Cerebellar cortex (tissue), 1 donor: ENCODE measurements at regions not wholly inside any gene's neighbourhood (a gene's known extent, or its start where the extent isn't known, plus 50 kb on each side); places are given as distances from the start of the nearest gene placed in this dataset.
"Not testable (repeated sequence)": the region's sequence is repeated elsewhere in the genome, so short reads cannot be mapped to it uniquely, and the experiment has no call there.

Experiments used
- DNase-seq: peaks from one replicate; pipeline ENCODE4 v3.0.0-alpha.2; 2015; ENCODE audit warnings: low spot score

- not testable (repeated sequence) for DNase-seq
Observed at GRCh38 chr15:98088307-98088945, 127.9 kb downstream of the ARRDC4 start.

GRCh38 chr15:98089352-98089751 is 128.8 kb downstream of the ARRDC4 start:
- DNase-seq = not testable (repeated sequence)

GRCh38 chr15:98097986-98098385 is 137.5 kb downstream of the ARRDC4 start:
- not testable (repeated sequence) for DNase-seq

- DNase-seq = not testable (repeated sequence)
Observed at GRCh38 chr15:98100606-98101005, 140.1 kb downstream of the ARRDC4 start.

GRCh38 chr15:98103570-98103969 is 143.1 kb downstream of the ARRDC4 start:
- no peak for DNase-seq

- not testable (repeated sequence) for DNase-seq
Observed at GRCh38 chr15:98104386-98105151, 144.1 kb downstream of the ARRDC4 start.

GRCh38 chr15:98106615-98107194 is 146.2 kb downstream of the ARRDC4 start:
- not testable (repeated sequence) for DNase-seq

- no peak for DNase-seq
Observed at GRCh38 chr15:98111806-98112205, 151.3 kb downstream of the ARRDC4 start.

- DNase-seq = no peak
Observed at GRCh38 chr15:98113327-98113726, 152.8 kb downstream of the ARRDC4 start.

- no peak for DNase-seq
Observed at GRCh38 chr15:98120561-98120960, 160.1 kb downstream of the ARRDC4 start.

- DNase-seq = no peak
Observed at GRCh38 chr15:98121536-98121935, 161.0 kb downstream of the ARRDC4 start.

GRCh38 chr15:98121957-98122356 is 161.5 kb downstream of the ARRDC4 start:
- no peak for DNase-seq

GRCh38 chr15:98123297-98123696 is 162.8 kb downstream of the ARRDC4 start:
- no peak for DNase-seq

- DNase-seq = no peak
Observed at GRCh38 chr15:98123834-98124233, 163.3 kb downstream of the ARRDC4 start.

GRCh38 chr15:98124581-98124980 is 164.1 kb downstream of the ARRDC4 start:
- DNase-seq = no peak

- no peak for DNase-seq
Observed at GRCh38 chr15:98126326-98127085, 166.0 kb downstream of the ARRDC4 start.

- DNase-seq = no peak
Observed at GRCh38 chr15:98127586-98127985, 167.1 kb downstream of the ARRDC4 start.

GRCh38 chr15:98131924-98132323 is 171.4 kb downstream of the ARRDC4 start:
- DNase-seq = no peak

- DNase-seq = no peak
Observed at GRCh38 chr15:98134905-98135304, 174.4 kb downstream of the ARRDC4 start.

GRCh38 chr15:98138910-98139309 is 178.4 kb downstream of the ARRDC4 start:
- DNase-seq = no peak

GRCh38 chr15:98139337-98139736 is 178.8 kb downstream of the ARRDC4 start:
- no peak for DNase-seq

GRCh38 chr15:98142572-98142971 is 182.1 kb downstream of the ARRDC4 start:
- DNase-seq = no peak
